ENCODE measurements at regions not wholly inside any gene's neighbourhood (a gene's known extent, or its start where the extent isn't known, plus 50 kb on each side); places are given as distances from the start of the nearest gene placed in this dataset.

DNA sequence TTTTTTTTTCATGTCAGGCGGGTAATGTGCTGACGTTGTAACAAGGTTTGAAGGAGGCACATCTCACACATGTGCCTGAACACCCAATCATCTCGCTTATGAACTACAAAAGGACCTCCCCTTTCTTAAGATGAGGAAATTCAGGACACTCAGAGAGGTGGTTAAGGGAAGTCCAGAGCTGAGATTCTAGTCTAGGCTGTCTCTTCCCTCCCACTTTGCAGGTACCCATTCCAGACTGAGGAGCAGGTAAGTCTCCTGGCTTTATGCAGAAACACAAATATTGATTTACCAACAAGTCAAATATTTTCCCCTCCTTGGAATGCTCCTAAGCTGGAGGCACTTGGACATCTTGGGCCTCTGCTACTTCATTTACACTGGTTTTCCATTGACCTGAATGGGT lies 122.9 kb upstream of the CADM1 start:
- TF ChIP-seq CTCF (IDR thresholded peaks at IDR 0.05) (no peak), POLR2A (IDR thresholded peaks at IDR 0.05) (no peak), POLR2AphosphoS5 (IDR thresholded peaks at IDR 0.05) (no peak)

Measured in prostate gland (tissue), 2 donors.